CD4-positive, alpha-beta T cell (primary cell): ENCODE measurements at regions not wholly inside any gene's neighbourhood (a gene's known extent, or its start where the extent isn't known, plus 50 kb on each side); places are given as distances from the start of the nearest gene placed in this dataset.

ENCODE experiments used
- ATAC-seq: fragments of 200-7000 bp; cut with Tn5 transposase; one replicate; pipeline ENCODE4 v1.10.0; 2022; ENCODE audit warnings: mild to moderate bottlenecking; ENCODE audit not compliant: poor library complexity
- CTCF ChIA-PET: fragments of 350-600 bp; sonication (Branson Sonifier 250); formaldehyde crosslinking; loops from one replicate; lab custom pipeline; 2021; ENCODE audit warnings: antibody characterized with exemption, inconsistent platforms; lab: Charles Lee
- POLR2A ChIA-PET: fragments of 350-600 bp; sonication (Branson Sonifier 250); formaldehyde crosslinking; loops from one replicate; lab custom pipeline; 2021; ENCODE audit warnings: antibody characterized with exemption, inconsistent platforms; lab: Charles Lee
- DNase-seq, 14 experiments: peaks; one replicate each; pipeline ENCODE4 v3.0.0-alpha.2; 2013 to 2020; ENCODE audit warnings: mixed read lengths in 2 of 14
- H3K27ac ChIP-seq, 2 donors: one replicate each; pipeline versions ENCODE4 v1.5.1 to v1.7.0; 2013; ENCODE audit warnings: low read length in 2 of 2, low read depth in 1 of 2, mild to moderate bottlenecking in 1 of 2
- H3K27me3 ChIP-seq, 2 experiments: 1 replicate in 1 of 2; 2 replicates in 1 of 2; pipeline versions ENCODE4 v1.6.1 to v1.7.0; 2013; ENCODE audit warnings: low read length in 2 of 2, control low read depth in 1 of 2, mild to moderate bottlenecking in 1 of 2, moderate library complexity in 1 of 2; ENCODE audit not compliant: insufficient read depth in 2 of 2, control insufficient read depth in 1 of 2
- H3K36me3 ChIP-seq: one replicate; pipeline ENCODE4 v1.6.1; 2013; ENCODE audit warnings: low read length, control low read depth; ENCODE audit not compliant: insufficient read depth
- H3K4me1 ChIP-seq: one replicate; pipeline ENCODE4 v1.6.1; 2013; ENCODE audit warnings: low read length, control low read depth; ENCODE audit not compliant: insufficient read depth
- H3K4me3 ChIP-seq: one replicate; pipeline ENCODE4 v1.5.1; 2013; ENCODE audit warnings: mild to moderate bottlenecking, low read length, moderate library complexity
- H3K9me3 ChIP-seq, 2 experiments: 1 replicate in 1 of 2; 2 replicates in 1 of 2; pipeline versions ENCODE4 v1.6.1 to v1.7.0; 2013; ENCODE audit warnings: low read length in 2 of 2, mild to moderate bottlenecking in 2 of 2, control low read depth in 1 of 2, moderate library complexity in 1 of 2; ENCODE audit not compliant: control insufficient read depth in 1 of 2, insufficient read depth in 1 of 2
- H3K27ac Mint-ChIP-seq: one replicate; pipeline ENCODE4 v1.8.0; 2020; ENCODE audit warnings: mixed read lengths
- H3K27me3 Mint-ChIP-seq: one replicate; pipeline ENCODE4 v1.8.0; 2021; ENCODE audit warnings: mixed read lengths
- H3K36me3 Mint-ChIP-seq: one replicate; pipeline ENCODE4 v1.8.0; 2021; ENCODE audit warnings: low read depth, mixed read lengths
- H3K4me1 Mint-ChIP-seq: one replicate; pipeline ENCODE4 v1.8.0; 2021; ENCODE audit warnings: low read depth, mixed read lengths
- H3K4me3 Mint-ChIP-seq: one replicate; pipeline ENCODE4 v1.8.0; 2020; ENCODE audit warnings: mild to moderate bottlenecking, mixed read lengths
- H3K9me3 Mint-ChIP-seq: one replicate; pipeline ENCODE4 v1.8.0; 2020; ENCODE audit warnings: mixed read lengths
- CTCF ChIP-seq: fragments of 200-600 bp; IDR thresholded peaks from one replicate; pipeline ENCODE4 v1.8.0; 2022; ENCODE audit warnings: antibody characterized with exemption, mild to moderate bottlenecking
- intact Hi-C, 2 experiments: fragments of 100-400 bp; cut with DNase I in 1 of 2; cut with micrococcal nuclease in 1 of 2; formaldehyde crosslinking; loops; one replicate each; pipeline versions ENCODE4 v1.15.1 to v1.9.0; 2023 to 2025; cut with DNase I, micrococcal nuclease

- DNase-seq (peak in 2 of 14 experiments; percentile 38 to 45), ATAC-seq (no peak)
- no peaks in the 10 kb centered on the region for H3K27me3 ChIP-seq
- TF ChIP-seq CTCF = no peak
- intact Hi-C loops = no loop called here
- H3K36me3 ChIP-seq = no peaks in the 10 kb centered on the region
- no peak overlapping the region for H3K4me3 Mint-ChIP-seq
- no peaks in the 10 kb centered on the region for H3K4me1 ChIP-seq
- no peak overlapping the region for H3K4me3 ChIP-seq
- ChIA-PET POLR2A (no interaction called here), CTCF (no interaction called here)
- peaks cover 4% of the 10 kb centered on the region for H3K4me1 Mint-ChIP-seq
- no peaks in the 10 kb centered on the region for H3K36me3 Mint-ChIP-seq
- no peak overlapping the region for H3K27ac Mint-ChIP-seq
- H3K27me3 Mint-ChIP-seq = no peaks in the 10 kb centered on the region
- H3K9me3 ChIP-seq = peaks cover 0 to 5% of the 10 kb centered on the region in 2 experiments
- no peak overlapping the region for H3K27ac ChIP-seq
- no peaks in the 10 kb centered on the region for H3K9me3 Mint-ChIP-seq
These were observed 63.0 kb downstream of the FOS start for GRCh38 chr14:75341620-75342019.

- H3K4me1 ChIP-seq = no peaks in the 10 kb centered on the region
These were observed 64.4 kb downstream of the FOS start for GRCh38 chr14:75342762-75343599.

DNA sequence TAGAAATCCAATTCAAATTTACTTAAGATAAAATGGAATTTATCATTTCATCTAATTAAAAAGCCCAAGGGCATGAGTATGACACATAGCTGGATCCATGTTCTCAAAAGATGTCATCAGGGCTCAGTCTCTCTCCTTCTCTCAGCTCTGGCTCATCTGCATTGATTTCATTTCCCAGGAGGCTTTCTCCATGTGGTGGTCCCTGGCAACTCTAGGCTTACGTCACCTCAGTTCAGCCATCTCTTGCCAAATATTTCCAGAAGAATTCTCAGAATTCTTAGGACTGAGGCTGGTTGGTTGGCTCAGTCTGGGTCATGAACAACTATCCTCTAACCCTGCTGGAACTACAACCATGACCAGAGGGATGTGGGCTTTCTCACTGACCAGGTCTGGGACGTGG, 65.3 kb downstream of the FOS start:
- POLR2A ChIA-PET = no interaction called here
- no peaks in the 10 kb centered on the region for H3K4me1 Mint-ChIP-seq
- H3K27ac Mint-ChIP-seq = no peak overlapping the region
- CTCF ChIA-PET = no interaction called here
- no peak for ATAC-seq
- H3K27ac ChIP-seq = no peak overlapping the region
- H3K36me3 Mint-ChIP-seq = no peaks in the 10 kb centered on the region
- no peak for TF ChIP-seq CTCF
- H3K9me3 Mint-ChIP-seq = no peaks in the 10 kb centered on the region
- no peaks in the 10 kb centered on the region for H3K4me1 ChIP-seq
- no peaks in the 10 kb centered on the region for H3K36me3 ChIP-seq
- no peak overlapping the region for H3K4me3 ChIP-seq
- no peak for DNase-seq
- H3K9me3 ChIP-seq = no peaks in the 10 kb centered on the region
- no peak overlapping the region for H3K4me3 Mint-ChIP-seq
- H3K27me3 Mint-ChIP-seq = no peaks in the 10 kb centered on the region
- H3K27me3 ChIP-seq = no peaks in the 10 kb centered on the region
- intact Hi-C loops = no loop called here

More at GRCh38 chr14:75342762-75343599, 64.4 kb downstream of the FOS start:
- Mint-ChIP-seq H3K36me3 (no peaks in the 10 kb centered on the region), H3K4me1 (no peaks in the 10 kb centered on the region), H3K27ac (no peak overlapping the region), H3K9me3 (no peaks in the 10 kb centered on the region), H3K27me3 (no peaks in the 10 kb centered on the region), H3K4me3 (no peak overlapping the region)
- H3K4me3 ChIP-seq = no peak overlapping the region
- ChIA-PET CTCF (no interaction called here), POLR2A (interaction anchor here (0.6 kb wide), 1 partner anchor 402 kb away, joined by 5 read pairs; no protein-coding TSS in a partner anchor)
- H3K36me3 ChIP-seq = no peaks in the 10 kb centered on the region
- DNase-seq (no peak), ATAC-seq (no peak)
- peaks cover 0 to under 1% of the 10 kb centered on the region in 2 experiments for H3K9me3 ChIP-seq
- no peak overlapping the region for H3K27ac ChIP-seq
- intact Hi-C loops = no loop called here
- TF ChIP-seq CTCF = no peak
- H3K27me3 ChIP-seq = no peaks in the 10 kb centered on the region
